Right renal cortex interstitium (tissue), 3 donors: ENCODE measurements at regions not wholly inside any gene's neighbourhood (a gene's known extent, or its start where the extent isn't known, plus 50 kb on each side); places are given as distances from the start of the nearest gene placed in this dataset.

Experiments used
- DNase-seq, 3 donors: peaks; one replicate each; pipeline ENCODE4 v3.0.0-alpha.2; 2013; ENCODE audit warnings: low read depth in 3 of 3, low spot score in 2 of 3

GRCh38 chr1:96329121-96329520 is 392.5 kb upstream of the PTBP2 start:
- no peak for DNase-seq

GRCh38 chr1:96331596-96331995 is 390.0 kb upstream of the PTBP2 start:
- DNase-seq: no peak

GRCh38 chr1:96333522-96334235 is 387.9 kb upstream of the PTBP2 start:
- no peak for DNase-seq

GRCh38 chr1:96334236-96334557 is 387.4 kb upstream of the PTBP2 start:
- no peak for DNase-seq

GRCh38 chr1:96338622-96339021 is 383.0 kb upstream of the PTBP2 start:
- no peak for DNase-seq

- no peak for DNase-seq
Measured at GRCh38 chr1:96340686-96341085, 380.9 kb upstream of the PTBP2 start.

GRCh38 chr1:96346719-96347118 is 374.9 kb upstream of the PTBP2 start:
- no peak for DNase-seq

- no peak for DNase-seq
Measured at GRCh38 chr1:96349896-96350295, 371.7 kb upstream of the PTBP2 start.

- DNase-seq: no peak
Measured at GRCh38 chr1:96352733-96353132, 368.9 kb upstream of the PTBP2 start.

- DNase-seq: no peak
Measured at GRCh38 chr1:96355521-96355920, 366.1 kb upstream of the PTBP2 start.

- no peak for DNase-seq
Measured at GRCh38 chr1:96355961-96356360, 365.6 kb upstream of the PTBP2 start.

- no peak for DNase-seq
Measured at GRCh38 chr1:96357141-96357765, 364.3 kb upstream of the PTBP2 start.

GRCh38 chr1:96358057-96358456 is 363.5 kb upstream of the PTBP2 start:
- DNase-seq: no peak

- no peak for DNase-seq
Measured at GRCh38 chr1:96360036-96360795, 361.4 kb upstream of the PTBP2 start.

GRCh38 chr1:96361271-96361856 is 360.2 kb upstream of the PTBP2 start:
- no peak for DNase-seq

- no peak for DNase-seq
Measured at GRCh38 chr1:96361961-96362360, 359.6 kb upstream of the PTBP2 start.

GRCh38 chr1:96362623-96363022 is 359.0 kb upstream of the PTBP2 start:
- DNase-seq: no peak

- DNase-seq: no peak
Measured at GRCh38 chr1:96363826-96364225, 357.8 kb upstream of the PTBP2 start.

GRCh38 chr1:96364576-96364975 is 357.0 kb upstream of the PTBP2 start:
- no peak for DNase-seq

- DNase-seq: no peak
Measured at GRCh38 chr1:96365076-96365475, 356.5 kb upstream of the PTBP2 start.

- no peak for DNase-seq
Measured at GRCh38 chr1:96365596-96366390, 355.8 kb upstream of the PTBP2 start.
